ENCODE measurements at regions not wholly inside any gene's neighbourhood (a gene's known extent, or its start where the extent isn't known, plus 50 kb on each side); places are given as distances from the start of the nearest gene placed in this dataset.

- DNase-seq (ENCODE audit: low read depth): peak; percentile 64
- Histone ChIP-seq H3K36me3 (ENCODE audit: control insufficient read depth, insufficient read depth, low read length) (no peaks in the 10 kb centered on the region), H3K4me3 (ENCODE audit: low read depth, low read length) (no peak overlapping the region), H3K27me3 (ENCODE audit: control insufficient read depth, insufficient read depth, low read length) (no peaks in the 10 kb centered on the region)
- no peak for FAIRE-seq
- TF ChIP-seq CTCF (IDR thresholded peaks at IDR 0.05; ENCODE audit: insufficient read depth, low read length, severe bottlenecking): no peak
Measured at GRCh38 chr14:62001963-62002362, 239.7 kb downstream of the SNAPC1 start.

GRCh38 chr14:62002642-62003041, 240.4 kb downstream of the SNAPC1 start:
- Histone ChIP-seq H3K36me3 (ENCODE audit: control insufficient read depth, insufficient read depth, low read length) (no peaks in the 10 kb centered on the region), H3K27me3 (ENCODE audit: control insufficient read depth, insufficient read depth, low read length) (no peaks in the 10 kb centered on the region), H3K4me3 (ENCODE audit: low read depth, low read length) (no peak overlapping the region)
- DNase-seq (ENCODE audit: low read depth) (peak; percentile 96), FAIRE-seq (no peak)
- no peak for TF ChIP-seq CTCF (IDR thresholded peaks at IDR 0.05; ENCODE audit: insufficient read depth, low read length, severe bottlenecking)

GRCh38 chr14:62003701-62004100, 241.5 kb downstream of the SNAPC1 start:
- no peaks in the 10 kb centered on the region for H3K27me3 ChIP-seq (ENCODE audit: control insufficient read depth, insufficient read depth, low read length)
- no peak overlapping the region for H3K4me3 ChIP-seq (ENCODE audit: low read depth, low read length)
- DNase-seq (ENCODE audit: low read depth): peak; percentile 55
- no peak for FAIRE-seq
- no peaks in the 10 kb centered on the region for H3K36me3 ChIP-seq (ENCODE audit: control insufficient read depth, insufficient read depth, low read length)
- no peak for TF ChIP-seq CTCF (IDR thresholded peaks at IDR 0.05; ENCODE audit: insufficient read depth, low read length, severe bottlenecking)

- FAIRE-seq: no peak
- Histone ChIP-seq H3K27me3 (ENCODE audit: control insufficient read depth, insufficient read depth, low read length) (no peaks in the 10 kb centered on the region), H3K4me3 (ENCODE audit: low read depth, low read length) (no peak overlapping the region), H3K36me3 (ENCODE audit: control insufficient read depth, insufficient read depth, low read length) (no peaks in the 10 kb centered on the region)
- no peak for DNase-seq (ENCODE audit: low read depth)
- no peak for TF ChIP-seq CTCF (IDR thresholded peaks at IDR 0.05; ENCODE audit: insufficient read depth, low read length, severe bottlenecking)
Measured at GRCh38 chr14:62006116-62006731, 244.0 kb downstream of the SNAPC1 start.

GRCh38 chr14:62015243-62015642, 253.0 kb downstream of the SNAPC1 start:
- TF ChIP-seq CTCF (IDR thresholded peaks at IDR 0.05; ENCODE audit: insufficient read depth, low read length, severe bottlenecking): no peak
- H3K36me3 ChIP-seq (ENCODE audit: control insufficient read depth, insufficient read depth, low read length): no peaks in the 10 kb centered on the region
- FAIRE-seq (no peak), DNase-seq (ENCODE audit: low read depth) (no peak)
- peaks cover 2% of the 10 kb centered on the region for H3K27me3 ChIP-seq (ENCODE audit: control insufficient read depth, insufficient read depth, low read length)
- no peak overlapping the region for H3K4me3 ChIP-seq (ENCODE audit: low read depth, low read length)

GRCh38 chr14:62015945-62016344, 253.7 kb downstream of the SNAPC1 start:
- DNase-seq (ENCODE audit: low read depth) (peak; percentile 41), FAIRE-seq (no peak)
- no peak for TF ChIP-seq CTCF (IDR thresholded peaks at IDR 0.05; ENCODE audit: insufficient read depth, low read length, severe bottlenecking)
- Histone ChIP-seq H3K27me3 (ENCODE audit: control insufficient read depth, insufficient read depth, low read length) (peaks cover 2% of the 10 kb centered on the region), H3K4me3 (ENCODE audit: low read depth, low read length) (no peak overlapping the region), H3K36me3 (ENCODE audit: control insufficient read depth, insufficient read depth, low read length) (no peaks in the 10 kb centered on the region)

All from bronchial epithelial cell (primary cell).